ENCODE measurements at regions not wholly inside any gene's neighbourhood (a gene's known extent, or its start where the extent isn't known, plus 50 kb on each side); places are given as distances from the start of the nearest gene placed in this dataset.

GRCh38 chr1:194133152-194133551, 946.7 kb upstream of the B3GALT2 start:
- H3K27me3 ChIP-seq: no peaks in the 10 kb centered on the region
- no peaks in the 10 kb centered on the region for H3K9me3 ChIP-seq
- no peak for TF ChIP-seq CTCF (IDR thresholded peaks at IDR 0.05)
- no peaks in the 10 kb centered on the region for H3K4me1 ChIP-seq
- H3K27ac ChIP-seq: no peak overlapping the region
- H3K36me3 ChIP-seq: no peaks in the 10 kb centered on the region
- intact Hi-C loops (cut with DNase I; ENCODE audit: low total_unique reads): no loop called here
- no peak for DNase-seq
- H3K4me3 ChIP-seq: no peak overlapping the region

GRCh38 chr1:194118086-194118485, 931.7 kb upstream of the B3GALT2 start:
- Histone ChIP-seq H3K27ac (no peak overlapping the region), H3K27me3 (no peaks in the 10 kb centered on the region), H3K4me3 (no peak overlapping the region), H3K4me1 (no peaks in the 10 kb centered on the region), H3K9me3 (no peaks in the 10 kb centered on the region), H3K36me3 (no peaks in the 10 kb centered on the region)
- no peak for TF ChIP-seq CTCF (IDR thresholded peaks at IDR 0.05)
- no peak for DNase-seq
- intact Hi-C loops (cut with DNase I; ENCODE audit: low total_unique reads): no loop called here

GRCh38 chr1:194117582-194117981, 931.2 kb upstream of the B3GALT2 start:
- TF ChIP-seq CTCF (IDR thresholded peaks at IDR 0.05): no peak
- DNase-seq: no peak
- intact Hi-C loops (cut with DNase I; ENCODE audit: low total_unique reads): no loop called here

GRCh38 chr1:194114288-194114687, 927.9 kb upstream of the B3GALT2 start:
- Histone ChIP-seq H3K4me1 (no peaks in the 10 kb centered on the region), H3K27me3 (no peaks in the 10 kb centered on the region), H3K36me3 (no peaks in the 10 kb centered on the region), H3K4me3 (no peak overlapping the region), H3K9me3 (no peaks in the 10 kb centered on the region), H3K27ac (no peak overlapping the region)
- DNase-seq: no peak
- intact Hi-C loops (cut with DNase I; ENCODE audit: low total_unique reads): no loop called here
- no peak for TF ChIP-seq CTCF (IDR thresholded peaks at IDR 0.05)

More at GRCh38 chr1:194117582-194117981, 931.2 kb upstream of the B3GALT2 start:
- H3K36me3 ChIP-seq: no peaks in the 10 kb centered on the region
- H3K27me3 ChIP-seq: no peaks in the 10 kb centered on the region
- no peak overlapping the region for H3K4me3 ChIP-seq
- no peaks in the 10 kb centered on the region for H3K4me1 ChIP-seq
- no peak overlapping the region for H3K27ac ChIP-seq
- H3K9me3 ChIP-seq: no peaks in the 10 kb centered on the region

GRCh38 chr1:194105381-194105780, 919.0 kb upstream of the B3GALT2 start:
- H3K36me3 ChIP-seq: no peaks in the 10 kb centered on the region
- H3K27ac ChIP-seq: no peak overlapping the region
- intact Hi-C loops (cut with DNase I; ENCODE audit: low total_unique reads): no loop called here
- no peaks in the 10 kb centered on the region for H3K9me3 ChIP-seq
- DNase-seq: no peak
- no peaks in the 10 kb centered on the region for H3K27me3 ChIP-seq
- no peak overlapping the region for H3K4me3 ChIP-seq
- H3K4me1 ChIP-seq: no peaks in the 10 kb centered on the region
- TF ChIP-seq CTCF (IDR thresholded peaks at IDR 0.05): no peak

GRCh38 chr1:194104247-194104844, 917.9 kb upstream of the B3GALT2 start:
- DNase-seq: no peak
- H3K27ac ChIP-seq: no peak overlapping the region
- no peaks in the 10 kb centered on the region for H3K9me3 ChIP-seq
- H3K36me3 ChIP-seq: no peaks in the 10 kb centered on the region
- no peaks in the 10 kb centered on the region for H3K4me1 ChIP-seq
- intact Hi-C loops (cut with DNase I; ENCODE audit: low total_unique reads): no loop called here
- no peak overlapping the region for H3K4me3 ChIP-seq
- TF ChIP-seq CTCF (IDR thresholded peaks at IDR 0.05): no peak
- H3K27me3 ChIP-seq: no peaks in the 10 kb centered on the region

Measured in tibial artery (tissue), 4 donors.